Neural cell (in vitro differentiated cells): ENCODE measurements at regions not wholly inside any gene's neighbourhood (a gene's known extent, or its start where the extent isn't known, plus 50 kb on each side); places are given as distances from the start of the nearest gene placed in this dataset.

Experiments used
- H2AFZ ChIP-seq: fragments of 200-600, 300-800 bp; sonication (generic), shearing (Covaris generic); 2 replicates; pipeline ENCODE4 v1.6.0; 2014; ENCODE audit warnings: low read depth, mild to moderate bottlenecking, antibody characterized with exemption, low read length, moderate library complexity
- H3F3A ChIP-seq: fragments of 200-600 bp; shearing (Covaris generic); 2 replicates; pipeline ENCODE4 v1.6.1; 2016; ENCODE audit warnings: mild to moderate bottlenecking, moderate library complexity, mixed read lengths, antibody characterized with exemption, low read length; ENCODE audit not compliant: insufficient read depth, poor library complexity, severe bottlenecking
- H3K27ac ChIP-seq: fragments of 200-600, 300-800 bp; sonication (generic), shearing (Covaris generic); 2 replicates; pipeline ENCODE4 v1.5.1; 2014; ENCODE audit warnings: mild to moderate bottlenecking, low read length, moderate library complexity
- H3K27me3 ChIP-seq: fragments of 300-800, 200-600 bp; sonication (generic), shearing (Covaris generic); 2 replicates; pipeline ENCODE4 v1.6.0; 2014; ENCODE audit warnings: mild to moderate bottlenecking, low read depth, low read length, moderate library complexity; ENCODE audit not compliant: insufficient read depth
- H3K36me3 ChIP-seq: fragments of 300-800, 200-600 bp; sonication (generic), shearing (Covaris generic); 2 replicates; pipeline ENCODE4 v1.5.1; 2014; ENCODE audit warnings: mild to moderate bottlenecking, antibody characterized with exemption, low read length, moderate library complexity; ENCODE audit not compliant: insufficient read depth
- H3K4me2 ChIP-seq: fragments of 300-800, 200-600 bp; sonication (generic), shearing (Covaris generic); 2 replicates; pipeline ENCODE4 v1.6.0; 2014; ENCODE audit warnings: mild to moderate bottlenecking, low read length
- H3K4me3 ChIP-seq: fragments of 300-800, 200-600 bp; sonication (generic), shearing (Covaris generic); 2 replicates; pipeline ENCODE4 v1.5.1; 2014; ENCODE audit warnings: mild to moderate bottlenecking, low read length, moderate library complexity
- H3K79me2 ChIP-seq: fragments of 200-600 bp; shearing (Covaris generic); replicated peaks from 2 replicates; pipeline ENCODE4 v1.6.0; 2014; ENCODE audit warnings: mild to moderate bottlenecking, low read length, moderate library complexity; ENCODE audit not compliant: insufficient read depth
- H3K9ac ChIP-seq: fragments of 300-800, 200-600 bp; sonication (generic), shearing (Covaris generic); 2 replicates; pipeline ENCODE4 v1.6.1; 2016; ENCODE audit warnings: mild to moderate bottlenecking, low read length, mixed read lengths
- H3K9me2 ChIP-seq: fragments of 200-600 bp; shearing (Covaris generic); 2 replicates; pipeline ENCODE4 v1.6.1; 2016; ENCODE audit warnings: mild to moderate bottlenecking, low read length, mixed read lengths; ENCODE audit not compliant: insufficient read depth
- H3K9me3 ChIP-seq: fragments of 200-600, 300-800 bp; sonication (generic), shearing (Covaris generic); 2 replicates; pipeline ENCODE4 v1.6.1; 2016; ENCODE audit warnings: mild to moderate bottlenecking, mixed run types, low read length, moderate library complexity, mixed read lengths
- H4K20me1 ChIP-seq: fragments of 200-600 bp; shearing (Covaris generic); 2 replicates; pipeline ENCODE4 v1.6.1; 2016; ENCODE audit warnings: mild to moderate bottlenecking, mixed run types; ENCODE audit not compliant: insufficient read depth
- EP300 ChIP-seq: fragments of 450-650 bp; conservative IDR thresholded peaks from 2 replicates; pipeline ENCODE4 v1.6.1; 2014; ENCODE audit warnings: antibody characterized with exemption, mild to moderate bottlenecking, moderate library complexity; ENCODE audit not compliant: poor library complexity, severe bottlenecking
- EZH2 ChIP-seq: fragments of 200-600, 300-800 bp; shearing (Covaris generic), sonication (generic); IDR thresholded peaks from 2 replicates; pipeline ENCODE4 v1.6.1; 2014; ENCODE audit warnings: antibody characterized with exemption, low read length, borderline replicate concordance, mild to moderate bottlenecking; ENCODE audit not compliant: insufficient read depth, poor library complexity, severe bottlenecking
- MXI1 ChIP-seq: fragments of 450-650 bp; conservative IDR thresholded peaks from 2 replicates; pipeline ENCODE4 v1.6.1; 2014; ENCODE audit warnings: antibody characterized with exemption, mild to moderate bottlenecking; ENCODE audit not compliant: poor library complexity, severe bottlenecking
- POLR2AphosphoS5 ChIP-seq: IDR thresholded peaks from 2 replicates; pipeline ENCODE4 v1.6.1; 2012
- RAD21 ChIP-seq: fragments of 450-650 bp; conservative IDR thresholded peaks from 2 replicates; pipeline ENCODE4 v1.6.1; 2014; ENCODE audit warnings: antibody characterized with exemption, mild to moderate bottlenecking, moderate library complexity
- SMC3 ChIP-seq: fragments of 450-650 bp; conservative IDR thresholded peaks from 2 replicates; pipeline ENCODE4 v1.6.1; 2014; ENCODE audit warnings: antibody characterized with exemption, mild to moderate bottlenecking, moderate library complexity; ENCODE audit not compliant: poor library complexity
- TAF1 ChIP-seq: IDR thresholded peaks from 2 replicates; pipeline ENCODE4 v1.6.1; 2012; ENCODE audit warnings: low read depth
- TF ChIP-seq, protein P1 (sequence below): fragments of 450-650 bp; IDR thresholded peaks from 2 replicates; pipeline ENCODE4 v1.5.1; 2014; ENCODE audit warnings: antibody characterized with exemption, mild to moderate bottlenecking, moderate library complexity; ENCODE audit not compliant: poor library complexity, severe bottlenecking
- TF ChIP-seq, protein P2 (sequence below): IDR thresholded peaks from 2 replicates; pipeline ENCODE4 v1.6.1; 2012; ENCODE audit warnings: borderline replicate concordance

DNA sequence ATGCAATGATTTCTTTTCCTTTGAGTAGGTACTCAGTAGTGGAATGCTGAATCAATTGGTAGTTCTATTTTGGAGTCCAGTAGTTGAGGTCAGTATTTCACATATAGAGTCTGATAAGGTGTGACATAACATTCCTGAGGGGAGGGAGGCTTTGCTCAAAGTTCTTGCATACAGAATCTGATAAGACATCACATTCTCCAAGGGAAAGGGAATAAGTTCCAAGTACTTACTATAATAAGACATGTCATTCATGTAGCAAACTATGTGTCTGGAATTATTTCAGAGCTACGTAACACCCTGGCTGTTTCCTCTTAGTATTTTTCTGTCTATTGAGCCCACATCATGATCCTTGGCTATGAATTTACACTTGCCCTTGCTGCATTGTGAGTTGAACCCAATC, 74.3 kb upstream of the POM121L12 start (continued):
- TF ChIP-seq, protein P1, sequence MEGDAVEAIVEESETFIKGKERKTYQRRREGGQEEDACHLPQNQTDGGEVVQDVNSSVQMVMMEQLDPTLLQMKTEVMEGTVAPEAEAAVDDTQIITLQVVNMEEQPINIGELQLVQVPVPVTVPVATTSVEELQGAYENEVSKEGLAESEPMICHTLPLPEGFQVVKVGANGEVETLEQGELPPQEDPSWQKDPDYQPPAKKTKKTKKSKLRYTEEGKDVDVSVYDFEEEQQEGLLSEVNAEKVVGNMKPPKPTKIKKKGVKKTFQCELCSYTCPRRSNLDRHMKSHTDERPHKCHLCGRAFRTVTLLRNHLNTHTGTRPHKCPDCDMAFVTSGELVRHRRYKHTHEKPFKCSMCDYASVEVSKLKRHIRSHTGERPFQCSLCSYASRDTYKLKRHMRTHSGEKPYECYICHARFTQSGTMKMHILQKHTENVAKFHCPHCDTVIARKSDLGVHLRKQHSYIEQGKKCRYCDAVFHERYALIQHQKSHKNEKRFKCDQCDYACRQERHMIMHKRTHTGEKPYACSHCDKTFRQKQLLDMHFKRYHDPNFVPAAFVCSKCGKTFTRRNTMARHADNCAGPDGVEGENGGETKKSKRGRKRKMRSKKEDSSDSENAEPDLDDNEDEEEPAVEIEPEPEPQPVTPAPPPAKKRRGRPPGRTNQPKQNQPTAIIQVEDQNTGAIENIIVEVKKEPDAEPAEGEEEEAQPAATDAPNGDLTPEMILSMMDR: no peak
- peak; percentile 61 for TF ChIP-seq EP300

DNA sequence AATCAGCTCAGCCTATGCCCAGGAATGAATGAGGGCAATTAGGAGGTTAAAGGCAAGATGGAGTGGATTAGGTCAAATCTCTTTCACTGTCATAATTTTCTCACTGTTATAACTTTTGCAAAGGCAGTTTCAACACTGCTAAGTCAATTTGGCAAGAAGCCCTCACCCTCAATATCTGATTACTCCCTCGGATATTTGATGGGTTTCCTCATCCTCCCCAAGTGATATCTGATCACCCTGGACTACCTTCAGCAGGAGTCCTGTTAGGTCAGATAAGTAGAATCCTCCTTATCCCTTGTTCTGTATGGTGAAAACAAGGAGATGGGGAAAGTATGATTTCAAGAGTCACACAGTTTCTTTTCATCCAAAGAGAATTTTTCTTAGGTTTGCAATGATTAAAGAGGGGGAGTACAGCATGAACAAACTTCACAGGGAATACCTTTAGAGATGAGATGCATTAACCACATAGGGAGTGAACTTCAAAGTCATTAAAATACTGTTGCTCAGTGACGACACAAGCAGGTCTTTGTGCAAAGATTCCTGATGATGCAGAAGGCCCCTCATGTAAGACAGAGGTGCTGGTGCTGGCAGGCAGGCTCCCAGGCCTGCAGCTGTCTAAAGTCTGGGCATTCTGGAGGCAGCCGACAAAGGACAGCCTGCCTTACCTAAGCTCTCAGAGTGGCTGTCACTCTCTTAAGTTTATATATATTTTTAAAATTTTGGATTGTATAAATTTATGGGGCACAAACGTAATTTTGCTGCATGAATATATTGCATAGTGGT, 75.4 kb upstream of the POM121L12 start:
- no peak overlapping the region for H2AFZ ChIP-seq
- H3K36me3 ChIP-seq: no peaks in the 10 kb centered on the region
- H3K4me3 ChIP-seq: no peak overlapping the region
- H3K9me2 ChIP-seq: no peaks in the 10 kb centered on the region
- no peaks in the 10 kb centered on the region for H4K20me1 ChIP-seq
- no peak overlapping the region for H3K4me2 ChIP-seq
- no peak overlapping the region for H3K9ac ChIP-seq
- no peaks in the 10 kb centered on the region for H3F3A ChIP-seq
- TF ChIP-seq MXI1 (no peak), TAF1 (no peak), EP300 (no peak), EZH2 (no peak), RAD21 (no peak)
- TF ChIP-seq, protein P1: no peak
- TF ChIP-seq, protein P2, sequence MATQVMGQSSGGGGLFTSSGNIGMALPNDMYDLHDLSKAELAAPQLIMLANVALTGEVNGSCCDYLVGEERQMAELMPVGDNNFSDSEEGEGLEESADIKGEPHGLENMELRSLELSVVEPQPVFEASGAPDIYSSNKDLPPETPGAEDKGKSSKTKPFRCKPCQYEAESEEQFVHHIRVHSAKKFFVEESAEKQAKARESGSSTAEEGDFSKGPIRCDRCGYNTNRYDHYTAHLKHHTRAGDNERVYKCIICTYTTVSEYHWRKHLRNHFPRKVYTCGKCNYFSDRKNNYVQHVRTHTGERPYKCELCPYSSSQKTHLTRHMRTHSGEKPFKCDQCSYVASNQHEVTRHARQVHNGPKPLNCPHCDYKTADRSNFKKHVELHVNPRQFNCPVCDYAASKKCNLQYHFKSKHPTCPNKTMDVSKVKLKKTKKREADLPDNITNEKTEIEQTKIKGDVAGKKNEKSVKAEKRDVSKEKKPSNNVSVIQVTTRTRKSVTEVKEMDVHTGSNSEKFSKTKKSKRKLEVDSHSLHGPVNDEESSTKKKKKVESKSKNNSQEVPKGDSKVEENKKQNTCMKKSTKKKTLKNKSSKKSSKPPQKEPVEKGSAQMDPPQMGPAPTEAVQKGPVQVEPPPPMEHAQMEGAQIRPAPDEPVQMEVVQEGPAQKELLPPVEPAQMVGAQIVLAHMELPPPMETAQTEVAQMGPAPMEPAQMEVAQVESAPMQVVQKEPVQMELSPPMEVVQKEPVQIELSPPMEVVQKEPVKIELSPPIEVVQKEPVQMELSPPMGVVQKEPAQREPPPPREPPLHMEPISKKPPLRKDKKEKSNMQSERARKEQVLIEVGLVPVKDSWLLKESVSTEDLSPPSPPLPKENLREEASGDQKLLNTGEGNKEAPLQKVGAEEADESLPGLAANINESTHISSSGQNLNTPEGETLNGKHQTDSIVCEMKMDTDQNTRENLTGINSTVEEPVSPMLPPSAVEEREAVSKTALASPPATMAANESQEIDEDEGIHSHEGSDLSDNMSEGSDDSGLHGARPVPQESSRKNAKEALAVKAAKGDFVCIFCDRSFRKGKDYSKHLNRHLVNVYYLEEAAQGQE: no peak
- H3K79me2 ChIP-seq: no peaks in the 10 kb centered on the region
- H3K27ac ChIP-seq: no peak overlapping the region
- no peaks in the 10 kb centered on the region for H3K27me3 ChIP-seq
- H3K9me3 ChIP-seq: no peaks in the 10 kb centered on the region

DNA sequence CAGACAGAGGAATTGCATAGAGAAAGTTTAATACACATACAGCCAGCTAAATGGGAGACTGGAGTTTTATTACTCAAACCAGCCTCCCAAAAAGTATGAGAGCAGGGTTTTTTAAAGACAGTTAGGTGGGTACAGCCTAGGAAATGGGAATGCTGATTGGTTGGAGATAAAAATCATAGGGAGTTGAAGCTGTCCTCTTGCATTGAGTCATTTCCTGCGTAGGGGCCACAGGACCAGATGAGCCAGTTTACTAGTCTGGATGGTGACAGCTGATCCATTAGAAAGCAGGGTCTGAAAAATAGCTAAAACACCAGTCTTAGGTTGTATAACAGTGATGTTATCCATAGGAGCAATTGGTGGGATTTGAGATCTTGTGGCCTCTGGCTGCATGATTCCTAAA, 76.1 kb upstream of the POM121L12 start:
- Histone ChIP-seq H3K9me3 (no peaks in the 10 kb centered on the region), H2AFZ (no peak overlapping the region), H3K9me2 (no peaks in the 10 kb centered on the region), H3K4me2 (no peak overlapping the region), H3F3A (no peaks in the 10 kb centered on the region), H3K27ac (no peak overlapping the region), H3K79me2 (no peaks in the 10 kb centered on the region), H3K36me3 (no peaks in the 10 kb centered on the region), H3K9ac (no peak overlapping the region), H3K27me3 (no peaks in the 10 kb centered on the region), H4K20me1 (no peaks in the 10 kb centered on the region), H3K4me3 (no peak overlapping the region)
- TF ChIP-seq SMC3 (no peak), TAF1 (no peak), POLR2AphosphoS5 (no peak)
- TF ChIP-seq, protein P2: no peak
